ENCODE measurements at regions not wholly inside any gene's neighbourhood (a gene's known extent, or its start where the extent isn't known, plus 50 kb on each side); places are given as distances from the start of the nearest gene placed in this dataset.

- TF ChIP-seq CTCF (conservative IDR thresholded peaks at IDR 0.05): no peak
- TF ChIP-seq ZFX (IDR thresholded peaks at IDR 0.05): no peak
These were observed 82.9 kb upstream of the FOXF1 start for GRCh38 chr16:86427433-86427851.

Data from C4-2B (cell line).